GM12873 (cell line): ENCODE measurements at regions not wholly inside any gene's neighbourhood (a gene's known extent, or its start where the extent isn't known, plus 50 kb on each side); places are given as distances from the start of the nearest gene placed in this dataset.

Experiments
- CTCF ChIP-seq: IDR thresholded peaks from 2 replicates; pipeline ENCODE4 v1.5.1; 2012; ENCODE audit warnings: low read depth, mild to moderate bottlenecking, moderate library complexity, low read length, control low read depth; ENCODE audit not compliant: insufficient read depth; ENCODE audit errors: missing control alignments

- TF ChIP-seq CTCF, result no peak
These were observed 445.6 kb upstream of the RBMS3 start for GRCh38 chr3:28835249-28835648.

- TF ChIP-seq CTCF, result no peak
These were observed 445.1 kb upstream of the RBMS3 start for GRCh38 chr3:28835751-28836150.

- TF ChIP-seq CTCF, result no peak
These were observed 444.7 kb upstream of the RBMS3 start for GRCh38 chr3:28836199-28836598.

- TF ChIP-seq CTCF, result no peak
These were observed 439.9 kb upstream of the RBMS3 start for GRCh38 chr3:28840976-28841376.

- TF ChIP-seq CTCF, result no peak
These were observed 439.4 kb upstream of the RBMS3 start for GRCh38 chr3:28841441-28841840.

- TF ChIP-seq CTCF, result no peak
These were observed 436.4 kb upstream of the RBMS3 start for GRCh38 chr3:28844298-28845005.

GRCh38 chr3:28845006-28845324 is 435.9 kb upstream of the RBMS3 start:
- no peak for TF ChIP-seq CTCF
